ENCODE measurements at regions not wholly inside any gene's neighbourhood (a gene's known extent, or its start where the extent isn't known, plus 50 kb on each side); places are given as distances from the start of the nearest gene placed in this dataset.

DNA sequence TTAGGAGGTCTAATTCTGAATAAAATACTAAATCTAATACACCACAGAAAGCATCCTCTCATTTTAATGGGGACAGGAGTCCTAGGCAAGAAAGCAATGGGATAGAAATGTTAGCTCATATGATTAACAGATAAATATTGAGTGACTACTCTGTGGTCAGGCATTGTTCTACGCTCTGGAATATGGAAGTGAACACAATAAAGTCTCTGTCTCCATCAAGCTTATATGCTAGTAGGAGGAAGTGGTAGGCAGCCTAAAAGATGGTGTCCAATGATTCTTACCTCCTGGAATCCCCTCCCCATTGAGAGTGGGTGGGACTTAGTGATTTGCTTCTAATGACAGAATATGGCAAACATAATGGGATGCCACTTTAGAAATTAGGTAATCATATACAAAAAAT, 160.3 kb upstream of the PDGFD start:
- no peaks in the 10 kb centered on the region for H3K4me1 ChIP-seq
- H3K27me3 ChIP-seq, result no peaks in the 10 kb centered on the region
- H3K27ac ChIP-seq, result no peak overlapping the region
- DNase-seq, result no peak
- no peaks in the 10 kb centered on the region for H3K9me3 ChIP-seq
- no peak for ATAC-seq
- intact Hi-C loops (cut with DNase I), result no loop called here
- H3K36me3 ChIP-seq, result no peaks in the 10 kb centered on the region
- no peak overlapping the region for H3K4me3 ChIP-seq
- TF ChIP-seq, protein P1, sequence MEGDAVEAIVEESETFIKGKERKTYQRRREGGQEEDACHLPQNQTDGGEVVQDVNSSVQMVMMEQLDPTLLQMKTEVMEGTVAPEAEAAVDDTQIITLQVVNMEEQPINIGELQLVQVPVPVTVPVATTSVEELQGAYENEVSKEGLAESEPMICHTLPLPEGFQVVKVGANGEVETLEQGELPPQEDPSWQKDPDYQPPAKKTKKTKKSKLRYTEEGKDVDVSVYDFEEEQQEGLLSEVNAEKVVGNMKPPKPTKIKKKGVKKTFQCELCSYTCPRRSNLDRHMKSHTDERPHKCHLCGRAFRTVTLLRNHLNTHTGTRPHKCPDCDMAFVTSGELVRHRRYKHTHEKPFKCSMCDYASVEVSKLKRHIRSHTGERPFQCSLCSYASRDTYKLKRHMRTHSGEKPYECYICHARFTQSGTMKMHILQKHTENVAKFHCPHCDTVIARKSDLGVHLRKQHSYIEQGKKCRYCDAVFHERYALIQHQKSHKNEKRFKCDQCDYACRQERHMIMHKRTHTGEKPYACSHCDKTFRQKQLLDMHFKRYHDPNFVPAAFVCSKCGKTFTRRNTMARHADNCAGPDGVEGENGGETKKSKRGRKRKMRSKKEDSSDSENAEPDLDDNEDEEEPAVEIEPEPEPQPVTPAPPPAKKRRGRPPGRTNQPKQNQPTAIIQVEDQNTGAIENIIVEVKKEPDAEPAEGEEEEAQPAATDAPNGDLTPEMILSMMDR (IDR thresholded peaks at IDR 0.05), result no peak

DNA sequence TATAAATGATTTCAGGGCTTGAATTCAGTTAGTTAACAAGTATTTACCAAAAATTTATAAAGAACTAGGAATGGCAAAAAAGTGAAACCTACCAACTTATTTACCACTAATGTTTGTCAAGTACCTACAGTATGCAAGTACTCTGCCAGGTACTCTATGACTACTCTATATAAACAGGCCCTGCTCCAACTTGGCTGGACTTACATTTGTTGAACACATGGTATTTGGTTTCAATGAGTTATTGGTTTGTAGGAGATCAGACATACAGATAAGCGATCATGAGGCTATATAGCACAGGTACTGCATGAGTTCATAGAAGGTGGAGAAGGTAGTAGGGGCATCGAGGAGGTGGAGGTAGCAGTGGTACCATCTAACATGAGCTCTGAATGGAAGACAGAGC, 159.9 kb upstream of the PDGFD start:
- no peak for ATAC-seq
- H3K4me3 ChIP-seq, result no peak overlapping the region
- no peak overlapping the region for H3K27ac ChIP-seq
- H3K4me1 ChIP-seq, result no peaks in the 10 kb centered on the region
- H3K27me3 ChIP-seq, result no peaks in the 10 kb centered on the region
- DNase-seq, result no peak
- TF ChIP-seq, protein P1 (IDR thresholded peaks at IDR 0.05), result no peak
- H3K9me3 ChIP-seq, result no peaks in the 10 kb centered on the region
- intact Hi-C loops (cut with DNase I), result no loop called here
- H3K36me3 ChIP-seq, result no peaks in the 10 kb centered on the region

- H3K27me3 ChIP-seq, result no peaks in the 10 kb centered on the region
- TF ChIP-seq, protein P1 (IDR thresholded peaks at IDR 0.05), result no peak
- DNase-seq, result no peak
- H3K9me3 ChIP-seq, result no peaks in the 10 kb centered on the region
- H3K4me1 ChIP-seq, result no peaks in the 10 kb centered on the region
- no peaks in the 10 kb centered on the region for H3K36me3 ChIP-seq
- H3K4me3 ChIP-seq, result no peak overlapping the region
- ATAC-seq, result no peak
- H3K27ac ChIP-seq, result no peak overlapping the region
- intact Hi-C loops (cut with DNase I), result no loop called here
These were observed 158.7 kb upstream of the PDGFD start for GRCh38 chr11:104322696-104323095.

DNA sequence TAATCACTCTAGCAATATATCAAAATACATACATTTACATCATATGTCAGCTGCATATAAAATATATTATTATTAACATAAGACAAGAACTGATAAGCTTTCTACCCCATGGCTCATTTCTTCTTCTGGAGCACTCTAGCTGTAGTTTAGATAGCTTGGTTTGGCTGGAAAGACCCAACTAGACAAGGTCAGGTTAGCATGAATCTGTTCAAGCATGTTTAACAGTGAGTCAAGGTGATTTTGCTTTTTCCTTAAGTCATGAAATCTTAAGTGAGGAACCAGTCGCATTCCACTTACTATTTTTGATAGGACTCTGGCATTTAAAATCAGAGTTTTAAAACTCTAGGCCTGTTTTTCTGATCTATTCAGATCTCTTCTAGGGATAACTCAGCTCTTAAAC, 157.0 kb upstream of the PDGFD start:
- Histone ChIP-seq H3K27me3 (no peaks in the 10 kb centered on the region), H3K36me3 (no peaks in the 10 kb centered on the region), H3K9me3 (no peaks in the 10 kb centered on the region), H3K27ac (no peak overlapping the region), H3K4me3 (no peak overlapping the region), H3K4me1 (no peaks in the 10 kb centered on the region)
- ATAC-seq (no peak), DNase-seq (no peak)
- TF ChIP-seq, protein P1 (IDR thresholded peaks at IDR 0.05), result no peak
- intact Hi-C loops (cut with DNase I), result no loop called here

- DNase-seq (no peak), ATAC-seq (no peak)
- H3K27me3 ChIP-seq, result no peaks in the 10 kb centered on the region
- H3K36me3 ChIP-seq, result no peaks in the 10 kb centered on the region
- H3K27ac ChIP-seq, result no peak overlapping the region
- TF ChIP-seq, protein P1 (IDR thresholded peaks at IDR 0.05), result no peak
- no peak overlapping the region for H3K4me3 ChIP-seq
- no peaks in the 10 kb centered on the region for H3K4me1 ChIP-seq
- intact Hi-C loops (cut with DNase I), result no loop called here
- no peaks in the 10 kb centered on the region for H3K9me3 ChIP-seq
These were observed 156.2 kb upstream of the PDGFD start for GRCh38 chr11:104320097-104320496.

DNA sequence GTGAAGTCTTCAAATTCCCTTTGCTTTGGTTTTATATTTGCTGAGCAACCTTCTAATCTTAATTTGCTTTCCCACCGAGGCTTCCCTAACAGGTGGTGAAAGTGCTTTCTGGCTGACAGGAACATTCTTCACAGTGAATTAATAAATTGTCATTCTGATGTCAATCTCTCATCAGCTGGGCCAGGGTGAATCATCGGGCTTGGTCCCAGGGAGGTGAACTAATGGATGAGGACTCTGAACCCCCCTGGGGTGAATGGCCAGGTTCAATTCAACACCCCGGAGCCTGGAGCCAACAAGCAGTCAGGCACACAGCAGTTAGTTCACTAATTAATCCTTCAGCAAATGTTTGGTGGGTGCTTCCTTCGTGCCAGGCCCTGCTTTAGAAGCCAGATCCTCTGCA, 155.4 kb upstream of the PDGFD start:
- Histone ChIP-seq H3K4me1 (no peaks in the 10 kb centered on the region), H3K36me3 (no peaks in the 10 kb centered on the region), H3K27ac (no peak overlapping the region), H3K27me3 (no peaks in the 10 kb centered on the region), H3K4me3 (no peak overlapping the region), H3K9me3 (no peaks in the 10 kb centered on the region)
- DNase-seq (no peak), ATAC-seq (no peak)
- TF ChIP-seq, protein P1 (IDR thresholded peaks at IDR 0.05), result no peak
- intact Hi-C loops (cut with DNase I), result no loop called here
